Stimulated activated CD8-positive, alpha-beta memory T cell treated with anti-CD3 and anti-CD28 coated beads, Interleukin-12 subunit alpha, Interleukin-12 subunit beta, amount 100 ng/mL, for 4 hours (primary cell): ENCODE measurements at regions not wholly inside any gene's neighbourhood (a gene's known extent, or its start where the extent isn't known, plus 50 kb on each side); places are given as distances from the start of the nearest gene placed in this dataset.
"Not testable (repeated sequence)": the region's sequence is repeated elsewhere in the genome, so short reads cannot be mapped to it uniquely, and the experiment has no call there.

Source experiments
- DNase-seq: peaks from one replicate; pipeline ENCODE4 v3.0.0-alpha.2; 2020; ENCODE audit warnings: low read depth

GRCh38 chr7:67620216-67620933 is 623.7 kb downstream of the TYW1 start:
- DNase-seq = no peak

GRCh38 chr7:67621704-67622103 is 625.1 kb downstream of the TYW1 start:
- DNase-seq = no peak

GRCh38 chr7:67625257-67625737 is 628.7 kb downstream of the TYW1 start:
- DNase-seq = no peak

DNA sequence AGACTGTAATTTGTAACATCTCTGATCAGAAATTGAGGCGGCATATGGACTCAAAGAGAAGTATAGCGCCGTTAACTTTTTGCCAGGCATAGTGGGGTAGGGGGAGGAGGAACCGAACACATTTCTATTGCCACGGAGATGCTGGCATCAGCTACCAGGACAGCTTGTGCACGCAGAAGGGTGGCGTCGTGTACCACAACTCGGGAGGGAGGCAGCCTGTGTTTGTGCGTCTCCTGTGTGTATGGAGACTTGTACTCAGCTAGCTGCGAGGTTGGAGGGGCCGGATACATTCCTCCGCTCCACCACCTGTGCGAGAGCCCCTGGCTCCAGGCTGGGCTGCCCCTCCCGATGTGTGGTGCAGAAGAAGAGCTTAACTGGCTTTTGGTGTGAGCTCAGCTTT is 634.8 kb downstream of the TYW1 start:
- DNase-seq = no peak

DNA sequence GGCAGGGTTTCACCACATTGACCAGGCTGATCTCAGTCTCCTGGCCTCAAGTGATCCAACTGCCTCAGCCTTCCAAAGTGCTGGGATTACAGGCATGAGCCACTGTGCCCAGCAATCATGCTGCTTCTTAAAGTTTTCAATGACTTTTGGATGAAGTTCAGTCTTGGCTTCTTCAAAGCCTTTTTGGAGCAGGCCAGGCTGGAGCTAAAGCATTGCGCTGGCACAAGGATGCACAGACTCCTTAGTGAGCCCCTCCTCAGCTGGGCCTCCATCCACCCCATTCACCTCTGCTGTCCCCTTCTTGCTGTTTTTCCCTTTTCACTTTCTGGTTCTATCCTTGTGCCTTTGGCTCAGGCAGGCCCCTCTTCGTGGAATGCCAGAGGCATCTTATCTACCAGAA is 638.6 kb downstream of the TYW1 start:
- no peak for DNase-seq

DNA sequence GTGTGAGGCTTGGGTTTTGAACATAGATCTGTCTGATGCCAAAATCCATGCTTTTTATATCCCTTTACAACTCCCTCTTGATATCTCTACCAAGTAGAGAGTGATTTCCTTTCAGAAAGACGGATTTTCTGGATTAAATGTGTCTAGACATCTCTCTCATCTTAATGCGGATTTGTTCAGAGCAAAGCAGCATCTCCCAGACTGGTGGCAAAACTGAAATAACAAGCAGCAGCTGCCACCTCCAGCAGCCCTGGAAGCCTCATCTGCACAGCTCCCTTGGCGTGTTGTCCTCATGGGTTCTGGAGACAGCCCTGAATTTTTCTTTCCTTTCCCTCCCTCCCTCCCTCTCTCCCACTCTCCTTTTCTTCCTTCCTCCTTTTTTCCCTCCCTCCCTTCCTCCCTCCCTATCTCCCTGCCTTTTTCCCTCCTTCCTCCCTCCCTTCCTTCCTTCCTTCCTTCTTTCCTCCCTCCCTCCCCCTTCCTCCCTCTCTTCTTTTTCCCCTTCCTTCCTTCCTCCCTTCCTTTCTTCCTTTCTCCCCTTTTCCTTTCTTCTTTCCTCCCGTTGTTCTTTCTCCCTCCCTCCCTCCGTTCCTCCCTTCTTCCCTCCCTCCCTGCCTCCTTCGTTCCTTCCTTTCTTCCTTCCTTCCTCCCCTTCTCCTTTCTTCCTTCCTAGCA is 639.9 kb downstream of the TYW1 start:
- no peak for DNase-seq

GRCh38 chr7:67637023-67637358 is 640.4 kb downstream of the TYW1 start:
- no peak for DNase-seq

DNA sequence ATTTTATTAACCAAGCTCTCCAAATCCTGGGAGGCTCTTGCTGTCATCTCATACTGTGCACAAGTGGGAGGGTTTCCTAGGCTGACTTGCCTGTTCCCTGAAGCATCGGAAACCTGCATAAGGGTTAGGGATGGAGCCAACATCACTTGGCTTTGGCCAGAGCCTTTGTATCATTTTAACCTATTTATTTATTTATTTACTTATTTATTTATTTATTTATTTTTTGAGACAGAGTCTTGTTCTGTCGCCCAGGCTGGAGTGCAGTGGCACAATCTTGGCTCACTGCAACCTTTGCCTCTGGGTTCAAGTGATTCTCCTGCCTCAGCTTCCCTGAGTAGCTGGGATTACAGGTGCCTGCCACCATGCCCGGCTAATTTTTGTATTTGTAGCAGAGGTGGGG is 645.9 kb downstream of the TYW1 start:
- DNase-seq = not testable (repeated sequence)

GRCh38 chr7:67644151-67644550 is 647.5 kb downstream of the TYW1 start:
- DNase-seq = no peak

GRCh38 chr7:67652937-67653336 is 656.3 kb downstream of the TYW1 start:
- no peak for DNase-seq

DNA sequence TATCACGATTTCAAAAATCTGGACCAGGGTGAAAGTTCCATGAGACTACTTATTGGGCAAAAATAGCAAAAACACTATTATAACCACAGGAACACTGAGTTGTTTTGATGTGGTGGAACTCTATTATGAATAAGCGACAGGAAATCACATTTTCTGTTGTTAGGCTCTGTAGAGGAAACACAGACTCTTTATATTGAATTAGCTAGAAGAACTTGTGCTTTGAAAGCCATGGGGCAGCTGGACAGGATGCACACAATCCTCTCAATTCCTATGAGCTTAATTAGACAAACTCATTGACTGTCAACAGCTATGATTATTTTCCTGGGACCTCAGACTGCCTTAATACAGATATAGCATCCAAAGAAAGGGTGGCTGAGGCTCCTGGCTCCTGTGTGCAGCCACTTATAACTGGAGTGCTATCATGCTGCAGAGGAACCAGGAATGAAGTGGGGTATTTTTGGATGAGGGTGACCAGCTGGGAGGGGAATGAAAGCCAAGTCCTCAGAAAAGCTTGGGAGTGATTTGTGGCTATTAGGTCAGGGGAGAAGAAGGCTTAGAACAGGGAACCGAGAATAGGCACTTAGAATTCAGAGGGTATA is 657.3 kb downstream of the TYW1 start:
- no peak for DNase-seq

DNA sequence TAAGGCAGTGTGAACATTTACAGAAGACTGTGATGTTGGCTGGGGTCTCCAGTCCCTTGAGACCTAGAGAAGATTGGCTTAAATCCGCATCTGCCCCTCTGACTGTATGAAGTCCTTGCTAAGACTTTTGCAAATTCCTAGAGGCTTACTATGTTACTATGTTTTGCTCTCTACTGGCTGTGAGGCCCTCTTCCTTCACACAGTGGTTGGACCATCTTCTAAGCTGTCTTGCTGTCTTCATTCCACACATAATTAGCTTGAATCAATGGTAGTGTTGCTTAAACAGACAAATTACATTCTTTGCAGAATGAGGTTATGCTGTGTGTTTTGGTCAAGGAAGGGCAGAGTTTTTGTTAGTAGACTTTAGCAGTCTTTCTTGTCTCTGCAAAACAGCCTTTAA is 658.0 kb downstream of the TYW1 start:
- DNase-seq = no peak

- no peak for DNase-seq
Measured at GRCh38 chr7:67655168-67655567, 658.5 kb downstream of the TYW1 start.

DNA sequence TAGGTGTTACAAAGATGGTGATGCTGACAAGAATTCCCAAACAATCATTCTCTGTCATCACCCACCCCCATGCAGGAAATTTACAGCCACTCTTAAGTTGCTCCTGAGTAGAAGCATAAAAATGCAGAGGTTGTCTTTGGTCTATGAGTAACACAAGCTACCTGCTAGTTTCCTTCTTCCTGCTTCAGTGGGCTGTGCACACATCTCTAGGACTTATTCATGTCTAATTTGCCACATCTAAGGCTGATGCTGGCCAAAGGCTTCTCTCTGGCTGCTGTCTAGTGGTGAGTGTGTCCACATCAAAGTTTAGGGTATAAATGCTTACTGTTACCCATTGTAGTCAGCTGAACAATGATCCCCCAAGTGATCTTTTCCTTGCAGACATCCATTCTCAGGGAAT is 662.5 kb downstream of the TYW1 start:
- DNase-seq = no peak

- DNase-seq = no peak
Measured at GRCh38 chr7:67662804-67663203, 666.2 kb downstream of the TYW1 start.

DNA sequence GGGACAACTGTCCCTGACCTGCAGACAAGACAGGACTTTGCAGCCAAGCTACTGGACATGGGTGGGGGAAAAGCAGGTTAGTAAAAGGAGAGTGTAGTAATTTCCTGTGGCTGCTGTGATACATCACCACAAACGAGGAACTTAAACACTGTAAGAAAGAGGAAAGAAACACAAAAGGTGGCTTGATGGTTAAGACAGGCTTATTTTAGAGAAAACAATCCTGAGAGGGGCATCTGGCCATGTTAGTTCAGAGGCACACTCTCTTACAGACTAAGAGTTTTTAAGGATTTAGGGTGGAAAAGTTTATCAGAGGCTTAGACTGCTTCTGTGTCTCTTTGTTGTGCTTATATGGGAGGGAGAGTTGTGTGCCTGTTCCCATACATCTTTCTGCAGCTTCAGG is 667.0 kb downstream of the TYW1 start:
- no peak for DNase-seq

DNA sequence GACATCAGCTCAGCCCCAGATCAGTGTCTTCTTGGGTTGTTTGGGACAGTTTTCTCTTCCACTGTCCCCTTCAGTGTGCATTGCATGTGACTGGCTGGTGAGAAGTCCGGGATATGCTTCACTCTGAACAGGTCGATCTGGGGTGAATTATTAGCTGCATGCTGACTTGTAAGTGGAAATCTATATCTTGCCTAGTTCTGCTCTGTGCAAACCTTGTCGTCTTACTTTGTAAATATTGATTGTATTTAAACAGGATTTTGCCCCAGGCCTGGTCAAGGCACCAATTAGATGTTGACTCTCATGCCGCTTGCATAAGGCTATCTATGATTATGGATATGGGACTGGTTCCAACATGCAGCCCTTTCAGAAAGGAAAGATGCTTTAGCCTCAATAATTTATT is 669.7 kb downstream of the TYW1 start:
- DNase-seq = not testable (repeated sequence)

DNA sequence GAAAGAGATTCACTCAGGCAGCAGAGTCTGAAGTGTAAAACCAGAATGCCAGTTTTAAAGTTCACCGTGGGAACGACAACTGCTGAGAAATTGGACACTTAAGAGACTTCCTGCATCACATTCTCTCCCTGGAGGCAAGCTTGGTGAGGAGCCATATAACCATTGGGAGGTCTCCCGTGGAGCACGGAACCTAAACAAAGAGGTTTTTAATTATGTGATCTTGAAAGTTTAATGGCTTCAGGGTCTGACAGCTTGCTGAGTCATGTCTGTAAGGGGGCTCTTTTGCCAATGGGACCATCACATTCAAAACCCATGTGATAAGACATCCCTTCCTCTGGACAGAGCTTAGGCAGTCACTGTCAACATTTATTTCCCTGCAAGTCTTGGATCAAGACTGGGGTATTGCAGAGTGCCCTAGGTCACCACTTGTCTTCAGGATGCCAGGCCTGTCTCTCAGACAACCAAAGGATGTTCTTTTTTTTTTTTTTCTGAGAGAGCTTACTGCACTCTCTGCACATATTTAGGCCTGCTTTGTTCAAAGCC is 674.4 kb downstream of the TYW1 start:
- no peak for DNase-seq

GRCh38 chr7:67673861-67674260 is 677.2 kb downstream of the TYW1 start:
- DNase-seq = no peak

- not testable (repeated sequence) for DNase-seq
Measured at GRCh38 chr7:67674862-67675261, 678.2 kb downstream of the TYW1 start.

GRCh38 chr7:67675971-67676370 is 679.3 kb downstream of the TYW1 start:
- DNase-seq = no peak

GRCh38 chr7:67678419-67678818 is 681.8 kb downstream of the TYW1 start:
- no peak for DNase-seq

DNA sequence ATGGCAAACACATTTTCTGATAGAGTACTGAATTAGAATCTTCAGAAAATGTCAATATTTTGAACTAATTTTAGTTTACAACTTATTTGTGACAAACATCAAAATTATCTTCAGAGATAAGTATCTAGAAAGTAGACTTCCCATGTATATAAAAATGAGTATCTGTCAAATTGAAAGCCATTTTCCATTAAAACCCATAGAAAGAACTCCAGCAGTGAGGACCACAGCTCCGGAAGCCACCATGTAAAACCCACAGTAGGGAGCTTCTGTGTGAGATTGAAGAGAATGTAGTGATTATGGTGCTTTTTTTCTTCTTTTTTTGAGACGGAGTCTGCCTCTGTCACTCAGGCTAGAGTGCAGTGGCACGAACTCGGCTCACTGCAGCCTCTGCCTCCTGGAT is 687.0 kb downstream of the TYW1 start:
- no peak for DNase-seq
